PC-3 (cell line): ENCODE measurements at regions not wholly inside any gene's neighbourhood (a gene's known extent, or its start where the extent isn't known, plus 50 kb on each side); places are given as distances from the start of the nearest gene placed in this dataset.

ENCODE experiments used
- ATAC-seq: fragments of 200-7000 bp; cut with Tn5 transposase; 2 replicates; pipeline ENCODE4 v1.9.1; 2020; ENCODE audit warnings: mild to moderate bottlenecking, moderate library complexity
- BruUV-seq: library from RNA; stranded (reverse); fragments of 400-500 nt; replicated peaks from 2 replicates; lab custom pipeline; 2021; lab: Mats Ljungman, UMichigan
- CTCF ChIA-PET: fragments of 300-600 bp; sonication (Branson Sonifier 250); formaldehyde crosslinking; loops from one replicate; lab custom pipeline; 2022; ENCODE audit warnings: antibody characterized with exemption; lab: Charles Lee
- POLR2A ChIA-PET: fragments of 300-600 bp; sonication (Branson Sonifier 250); formaldehyde crosslinking; loops from one replicate; lab custom pipeline; 2022; ENCODE audit warnings: antibody characterized with exemption; ENCODE audit not compliant: unreplicated experiment; lab: Charles Lee
- DNase-seq: peaks from one replicate; pipeline ENCODE4 v3.0.0-alpha.2; 2015
- H2AFZ ChIP-seq: fragments of 300-600 bp; sonication (generic); 2 replicates; pipeline ENCODE4 v1.6.0; 2016; ENCODE audit warnings: antibody characterized with exemption, low read length
- H3F3A ChIP-seq: fragments of 300-600 bp; sonication (generic); one replicate; pipeline ENCODE4 v1.6.0; 2017; ENCODE audit warnings: antibody characterized with exemption, low read length, control low read depth, mild to moderate bottlenecking; ENCODE audit not compliant: unreplicated experiment
- H3K27ac ChIP-seq: fragments of 300-600 bp; sonication (generic); 2 replicates; pipeline ENCODE4 v1.5.1; 2016; ENCODE audit warnings: mild to moderate bottlenecking, low read length
- H3K27me3 ChIP-seq: fragments of 300-600 bp; sonication (generic); 2 replicates; pipeline ENCODE4 v1.6.1; 2016; ENCODE audit warnings: low read length, mixed read lengths
- H3K36me3 ChIP-seq: fragments of 300-600 bp; sonication (generic); 2 replicates; pipeline ENCODE4 v1.6.1; 2016; ENCODE audit warnings: low read depth, mixed run types, low read length, mixed read lengths
- H3K4me1 ChIP-seq: fragments of 300-600 bp; sonication (generic); 2 replicates; pipeline ENCODE4 v1.5.1; 2016; ENCODE audit warnings: low read length; ENCODE audit not compliant: insufficient read depth
- H3K4me2 ChIP-seq: fragments of 300-600 bp; sonication (generic); 2 replicates; pipeline ENCODE4 v1.6.0; 2016; ENCODE audit warnings: low read length
- H3K4me3 ChIP-seq: fragments of 300-600 bp; sonication (generic); 2 replicates; pipeline ENCODE4 v1.5.1; 2016; ENCODE audit warnings: mild to moderate bottlenecking, low read length, mixed read lengths
- H3K79me2 ChIP-seq: fragments of 300-600 bp; sonication (generic); 2 replicates; pipeline ENCODE4 v1.6.1; 2017; ENCODE audit warnings: low read length, mixed read lengths
- H3K9ac ChIP-seq: fragments of 300-600 bp; sonication (generic); 2 replicates; pipeline ENCODE4 v1.6.0; 2016; ENCODE audit warnings: mild to moderate bottlenecking, low read length
- H3K9me2 ChIP-seq: fragments of 300-600 bp; sonication (generic); replicated peaks from 2 replicates; pipeline ENCODE4 v1.6.1; 2016; ENCODE audit warnings: mixed run types, low read length, mixed read lengths
- H3K9me3 ChIP-seq: fragments of 300-600 bp; sonication (generic); 2 replicates; pipeline ENCODE4 v1.6.1; 2016; ENCODE audit warnings: low read length, mixed read lengths
- H4K20me1 ChIP-seq: fragments of 300-600 bp; sonication (generic); 2 replicates; pipeline ENCODE4 v1.6.1; 2016; ENCODE audit warnings: low read length, mixed read lengths
- EZH2 ChIP-seq: fragments of 300-600 bp; sonication (generic); IDR thresholded peaks from one replicate; pipeline ENCODE4 v1.6.1; 2017; ENCODE audit warnings: antibody characterized with exemption, mild to moderate bottlenecking, low read length; ENCODE audit not compliant: unreplicated experiment
- EZH2phosphoT487 ChIP-seq: fragments of 300-600 bp; sonication (generic); IDR thresholded peaks from 2 replicates; pipeline ENCODE4 v1.6.1; 2018; ENCODE audit warnings: mild to moderate bottlenecking, antibody characterized with exemption, low read length, borderline replicate concordance
- intact Hi-C: fragments of 100-400 bp; cut with micrococcal nuclease; formaldehyde crosslinking; loops from 2 replicates; pipeline ENCODE4 v1.9.0; 2023
- TF ChIP-seq, protein P1 (sequence below): fragments of 300-600 bp; sonication (generic); conservative IDR thresholded peaks from 2 replicates; pipeline ENCODE4 v1.5.1; 2017; ENCODE audit warnings: antibody characterized with exemption, low read depth, mild to moderate bottlenecking, low read length

DNA sequence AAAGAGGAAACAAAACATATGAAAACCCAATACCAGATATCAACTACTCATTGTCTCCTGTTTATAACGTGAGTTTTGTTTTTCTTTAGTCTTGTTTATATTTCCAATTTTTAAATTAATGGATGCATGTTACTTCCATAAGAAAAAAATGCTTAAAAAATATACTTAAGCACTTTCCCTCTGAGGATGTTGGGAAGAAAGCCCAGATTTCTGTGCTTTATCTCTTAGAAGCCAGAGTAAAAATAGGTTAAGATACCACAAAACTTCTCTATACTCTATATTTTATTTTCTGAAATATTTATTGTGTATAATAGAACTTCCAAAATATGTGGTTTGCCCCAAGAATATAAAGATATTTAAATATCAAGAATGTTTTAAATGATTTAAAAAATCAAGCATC lies 633.9 kb downstream of the STK39 start:
- Histone ChIP-seq H3K4me3 (no peak overlapping the region), H3K4me1 (no peaks in the 10 kb centered on the region), H3K9me2 (no peaks in the 10 kb centered on the region), H4K20me1 (no peaks in the 10 kb centered on the region), H3K36me3 (no peaks in the 10 kb centered on the region), H3F3A (no peaks in the 10 kb centered on the region), H3K9me3 (no peaks in the 10 kb centered on the region), H3K79me2 (no peaks in the 10 kb centered on the region), H3K9ac (no peak overlapping the region), H3K27ac (no peak overlapping the region), H3K27me3 (no peaks in the 10 kb centered on the region), H2AFZ (no peak overlapping the region), H3K4me2 (no peak overlapping the region)
- CTCF ChIA-PET: no interaction called here
- no peak for DNase-seq
- ATAC-seq: no peak
- TF ChIP-seq, protein P1, sequence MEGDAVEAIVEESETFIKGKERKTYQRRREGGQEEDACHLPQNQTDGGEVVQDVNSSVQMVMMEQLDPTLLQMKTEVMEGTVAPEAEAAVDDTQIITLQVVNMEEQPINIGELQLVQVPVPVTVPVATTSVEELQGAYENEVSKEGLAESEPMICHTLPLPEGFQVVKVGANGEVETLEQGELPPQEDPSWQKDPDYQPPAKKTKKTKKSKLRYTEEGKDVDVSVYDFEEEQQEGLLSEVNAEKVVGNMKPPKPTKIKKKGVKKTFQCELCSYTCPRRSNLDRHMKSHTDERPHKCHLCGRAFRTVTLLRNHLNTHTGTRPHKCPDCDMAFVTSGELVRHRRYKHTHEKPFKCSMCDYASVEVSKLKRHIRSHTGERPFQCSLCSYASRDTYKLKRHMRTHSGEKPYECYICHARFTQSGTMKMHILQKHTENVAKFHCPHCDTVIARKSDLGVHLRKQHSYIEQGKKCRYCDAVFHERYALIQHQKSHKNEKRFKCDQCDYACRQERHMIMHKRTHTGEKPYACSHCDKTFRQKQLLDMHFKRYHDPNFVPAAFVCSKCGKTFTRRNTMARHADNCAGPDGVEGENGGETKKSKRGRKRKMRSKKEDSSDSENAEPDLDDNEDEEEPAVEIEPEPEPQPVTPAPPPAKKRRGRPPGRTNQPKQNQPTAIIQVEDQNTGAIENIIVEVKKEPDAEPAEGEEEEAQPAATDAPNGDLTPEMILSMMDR: no peak
- intact Hi-C loops: no loop called here
- BruUV-seq: no TSS peak
- POLR2A ChIA-PET: no interaction called here

DNA sequence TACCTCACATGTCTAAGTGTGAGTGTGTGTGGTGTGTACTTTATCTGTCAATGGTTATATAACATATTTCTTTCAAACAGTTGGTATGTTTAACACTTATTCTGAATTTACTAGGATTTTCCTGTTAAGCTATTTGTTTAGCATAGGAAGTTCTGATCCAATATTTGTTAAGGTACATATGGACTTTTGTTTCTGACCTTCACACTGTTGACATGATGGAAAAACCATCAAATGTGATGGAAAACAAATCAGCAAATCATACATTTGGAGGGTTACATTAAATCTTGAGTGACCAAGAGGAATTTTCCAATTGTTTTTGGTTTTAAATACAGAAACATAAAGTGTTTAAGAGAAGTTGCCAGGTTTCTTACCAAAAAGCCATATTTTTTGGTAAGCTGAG lies 638.9 kb downstream of the STK39 start:
- BruUV-seq: no TSS peak
- no peak overlapping the region for H3K27ac ChIP-seq

DNA sequence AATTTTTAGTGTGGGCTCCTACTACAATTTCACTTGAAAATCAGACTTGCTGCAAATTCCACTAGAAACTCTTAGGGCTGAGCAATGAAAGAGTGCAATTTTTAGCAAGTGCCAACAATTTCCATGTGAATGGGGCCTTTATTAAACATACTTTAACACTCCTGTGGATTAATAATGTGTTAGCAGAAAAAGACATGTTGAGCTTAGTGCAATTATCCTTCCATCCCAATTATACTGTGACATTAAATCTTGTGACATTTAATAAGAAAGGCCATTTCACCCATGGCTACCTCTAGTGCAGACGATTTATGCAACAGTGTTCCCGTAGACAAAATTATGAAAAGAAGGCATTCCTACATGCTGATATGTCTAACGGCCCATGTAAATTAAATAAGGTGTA lies 639.7 kb downstream of the STK39 start:
- no peaks in the 10 kb centered on the region for H3K4me1 ChIP-seq
- no peaks in the 10 kb centered on the region for H3K79me2 ChIP-seq
- TF ChIP-seq EZH2: no peak
- TF ChIP-seq, protein P1: no peak
- no peak for TF ChIP-seq EZH2phosphoT487
- no peak overlapping the region for H3K4me2 ChIP-seq
- H3K9ac ChIP-seq: no peak overlapping the region
- no peaks in the 10 kb centered on the region for H3K9me2 ChIP-seq
- H3K9me3 ChIP-seq: no peaks in the 10 kb centered on the region
- H3F3A ChIP-seq: no peaks in the 10 kb centered on the region
- DNase-seq: no peak
- no TSS peak for BruUV-seq
- H3K36me3 ChIP-seq: no peaks in the 10 kb centered on the region
- POLR2A ChIA-PET: no interaction called here
- intact Hi-C loops: no loop called here
- H3K27me3 ChIP-seq: no peaks in the 10 kb centered on the region
- H3K27ac ChIP-seq: no peak overlapping the region
- H4K20me1 ChIP-seq: no peaks in the 10 kb centered on the region
- CTCF ChIA-PET: no interaction called here
- ATAC-seq: no peak
- no peak overlapping the region for H2AFZ ChIP-seq
- H3K4me3 ChIP-seq: no peak overlapping the region

More for the DNA sequence above, 638.9 kb downstream of the STK39 start:
- ATAC-seq (no peak), DNase-seq (no peak)
- intact Hi-C loops: no loop called here
- no peak overlapping the region for H3K4me2 ChIP-seq
- no peaks in the 10 kb centered on the region for H3K4me1 ChIP-seq
- no peak overlapping the region for H3K9ac ChIP-seq
- H3K79me2 ChIP-seq: no peaks in the 10 kb centered on the region
- CTCF ChIA-PET: no interaction called here
- no peak overlapping the region for H2AFZ ChIP-seq
- no peaks in the 10 kb centered on the region for H3K9me2 ChIP-seq
- H3K4me3 ChIP-seq: no peak overlapping the region
- TF ChIP-seq, protein P1: no peak
- TF ChIP-seq EZH2phosphoT487 (no peak), EZH2 (no peak)
- POLR2A ChIA-PET: no interaction called here
- H3K27me3 ChIP-seq: no peaks in the 10 kb centered on the region
- H3F3A ChIP-seq: no peaks in the 10 kb centered on the region
- no peaks in the 10 kb centered on the region for H4K20me1 ChIP-seq
- H3K36me3 ChIP-seq: no peaks in the 10 kb centered on the region
- H3K9me3 ChIP-seq: no peaks in the 10 kb centered on the region
